HCT116 (cell line): ENCODE measurements at regions not wholly inside any gene's neighbourhood (a gene's known extent, or its start where the extent isn't known, plus 50 kb on each side); places are given as distances from the start of the nearest gene placed in this dataset.

Source experiments
- CEBPB ChIP-seq: IDR thresholded peaks from 2 replicates; pipeline ENCODE4 v1.6.1; 2012; ENCODE audit warnings: low read depth
- EZH2 ChIP-seq: fragments of 200-600 bp; sonication (generic); IDR thresholded peaks from 2 replicates; pipeline ENCODE4 v1.6.1; 2017; ENCODE audit warnings: antibody characterized with exemption, mixed run types
- EZH2phosphoT487 ChIP-seq: fragments of 200-600 bp; IDR thresholded peaks from 2 replicates; pipeline ENCODE4 v1.6.1; 2018; ENCODE audit warnings: antibody characterized with exemption, borderline replicate concordance
- FOSL1 ChIP-seq: IDR thresholded peaks from 2 replicates; pipeline ENCODE4 v1.6.1; 2012; ENCODE audit warnings: low read depth
- JUND ChIP-seq: IDR thresholded peaks from 2 replicates; pipeline ENCODE4 v1.6.1; 2012
- POLR2A ChIP-seq: IDR thresholded peaks from 2 replicates; pipeline ENCODE4 v1.7.0; 2011; ENCODE audit warnings: borderline replicate concordance; ENCODE audit not compliant: insufficient read depth, insufficient read length; ENCODE audit errors: extremely low read depth
- SIN3A ChIP-seq: IDR thresholded peaks from 2 replicates; pipeline ENCODE4 v1.6.1; 2012; ENCODE audit warnings: low read depth
- SP1 ChIP-seq: IDR thresholded peaks from 2 replicates; pipeline ENCODE4 v1.6.1; 2012; ENCODE audit warnings: low read depth
- SRF ChIP-seq: IDR thresholded peaks from 2 replicates; pipeline ENCODE4 v1.6.1; 2012; ENCODE audit warnings: low read depth
- YY1 ChIP-seq: IDR thresholded peaks from 2 replicates; pipeline ENCODE4 v1.6.1; 2011; ENCODE audit warnings: low read length, low read depth, moderate library complexity, mild to moderate bottlenecking; ENCODE audit not compliant: insufficient replicate concordance; ENCODE audit errors: extremely low read depth
- ZBTB33 ChIP-seq: IDR thresholded peaks from 2 replicates; pipeline ENCODE4 v1.6.1; 2011; ENCODE audit warnings: mild to moderate bottlenecking, low read length, moderate library complexity; ENCODE audit not compliant: insufficient replicate concordance; ENCODE audit errors: extremely low read depth
- ZNF274 ChIP-seq: fragments of 200-500 bp; sonication (Bioruptor generic); IDR thresholded peaks from 2 replicates; pipeline ENCODE4 v1.6.1; 2014; ENCODE audit warnings: mild to moderate bottlenecking, low read depth, low read length, inconsistent platforms

- TF ChIP-seq ZBTB33 (peak; percentile 51), JUND (peak; percentile 97), SRF (peak; percentile 83), EZH2 (no peak), ZNF274 (no peak), SIN3A (peak; percentile 66; the same call in 1 of the 2 replicates), POLR2A (no peak), SP1 (peak; percentile 88), EZH2phosphoT487 (no peak), CEBPB (peak; percentile 81), FOSL1 (peak; percentile 99), YY1 (peak; percentile 62)
Observed at GRCh38 chr11:86743223-86744118, 56.9 kb upstream of the PRSS23 start (continued).
